Nephron progenitor cell (in vitro differentiated cells): ENCODE measurements at regions not wholly inside any gene's neighbourhood (a gene's known extent, or its start where the extent isn't known, plus 50 kb on each side); places are given as distances from the start of the nearest gene placed in this dataset.

ENCODE experiments used
- DNase-seq: peaks from one replicate; pipeline ENCODE4 v3.0.0; 2021
- H3K27ac Mint-ChIP-seq: 2 replicates; pipeline ENCODE4 v1.8.0; 2021; ENCODE audit warnings: mild to moderate bottlenecking, moderate library complexity, mixed read lengths
- H3K27me3 Mint-ChIP-seq: 2 replicates; pipeline ENCODE4 v1.8.0; 2021; ENCODE audit warnings: mild to moderate bottlenecking, low read depth, mixed read lengths; ENCODE audit not compliant: poor library complexity
- H3K36me3 Mint-ChIP-seq: 2 replicates; pipeline ENCODE4 v1.8.0; 2021; ENCODE audit warnings: low read depth, mixed read lengths
- H3K4me1 Mint-ChIP-seq: 2 replicates; pipeline ENCODE4 v1.8.0; 2021; ENCODE audit warnings: mixed read lengths
- H3K4me3 Mint-ChIP-seq: 2 replicates; pipeline ENCODE4 v1.8.0; 2021; ENCODE audit warnings: mild to moderate bottlenecking, moderate library complexity, mixed read lengths
- H3K9me3 Mint-ChIP-seq: 2 replicates; pipeline ENCODE4 v1.8.0; 2021; ENCODE audit warnings: mild to moderate bottlenecking, moderate library complexity, mixed read lengths
- CTCF ChIP-seq: fragments of 200-600 bp; sonication (generic); IDR thresholded peaks from 2 replicates; pipeline ENCODE4 v1.5.0; 2021; ENCODE audit warnings: antibody characterized with exemption

GRCh38 chr2:21427606-21428005, 303.8 kb downstream of the TDRD15 start:
- TF ChIP-seq CTCF: no peak
- no peak overlapping the region for H3K4me3 Mint-ChIP-seq
- peak overlapping the region; percentile 78 for H3K27ac Mint-ChIP-seq
- H3K9me3 Mint-ChIP-seq: peaks cover 13% of the 10 kb centered on the region
- H3K4me1 Mint-ChIP-seq: peaks cover 20% of the 10 kb centered on the region
- H3K27me3 Mint-ChIP-seq: no peaks in the 10 kb centered on the region
- DNase-seq: no peak
- H3K36me3 Mint-ChIP-seq: no peaks in the 10 kb centered on the region

GRCh38 chr2:21428754-21429153, 305.0 kb downstream of the TDRD15 start:
- H3K36me3 Mint-ChIP-seq: no peaks in the 10 kb centered on the region
- H3K27me3 Mint-ChIP-seq: no peaks in the 10 kb centered on the region
- no peak overlapping the region for H3K4me3 Mint-ChIP-seq
- no peak overlapping the region for H3K27ac Mint-ChIP-seq
- peaks cover 9% of the 10 kb centered on the region for H3K4me1 Mint-ChIP-seq
- no peak for TF ChIP-seq CTCF
- DNase-seq: no peak
- peaks cover 13% of the 10 kb centered on the region for H3K9me3 Mint-ChIP-seq

GRCh38 chr2:21429747-21430146, 306.0 kb downstream of the TDRD15 start:
- Mint-ChIP-seq H3K36me3 (no peaks in the 10 kb centered on the region), H3K27ac (no peak overlapping the region), H3K9me3 (peaks cover 18% of the 10 kb centered on the region)

GRCh38 chr2:21431078-21431477, 307.3 kb downstream of the TDRD15 start:
- peaks cover 8% of the 10 kb centered on the region for H3K4me1 Mint-ChIP-seq

More at GRCh38 chr2:21429747-21430146, 306.0 kb downstream of the TDRD15 start:
- no peak for TF ChIP-seq CTCF
- Mint-ChIP-seq H3K27me3 (no peaks in the 10 kb centered on the region), H3K4me3 (no peak overlapping the region), H3K4me1 (peaks cover 8% of the 10 kb centered on the region)
- DNase-seq: no peak

GRCh38 chr2:21438949-21439348, 315.2 kb downstream of the TDRD15 start:
- Mint-ChIP-seq H3K27ac (no peak overlapping the region), H3K4me3 (no peak overlapping the region), H3K36me3 (no peaks in the 10 kb centered on the region), H3K27me3 (no peaks in the 10 kb centered on the region), H3K9me3 (peaks cover 23% of the 10 kb centered on the region), H3K4me1 (no peaks in the 10 kb centered on the region)
- TF ChIP-seq CTCF: no peak
- no peak for DNase-seq

More at GRCh38 chr2:21431078-21431477, 307.3 kb downstream of the TDRD15 start:
- no peak overlapping the region for H3K4me3 Mint-ChIP-seq
- TF ChIP-seq CTCF: no peak
- H3K27ac Mint-ChIP-seq: no peak overlapping the region
- H3K36me3 Mint-ChIP-seq: no peaks in the 10 kb centered on the region
- H3K27me3 Mint-ChIP-seq: no peaks in the 10 kb centered on the region
- peaks cover 28% of the 10 kb centered on the region for H3K9me3 Mint-ChIP-seq
- no peak for DNase-seq

GRCh38 chr2:21441442-21441841, 317.7 kb downstream of the TDRD15 start:
- Mint-ChIP-seq H3K4me1 (no peaks in the 10 kb centered on the region), H3K27ac (no peak overlapping the region), H3K36me3 (no peaks in the 10 kb centered on the region), H3K4me3 (no peak overlapping the region), H3K9me3 (peaks cover 8% of the 10 kb centered on the region), H3K27me3 (no peaks in the 10 kb centered on the region)
- DNase-seq: no peak
- no peak for TF ChIP-seq CTCF
